Sigmoid colon (tissue), 6 donors: ENCODE measurements at regions not wholly inside any gene's neighbourhood (a gene's known extent, or its start where the extent isn't known, plus 50 kb on each side); places are given as distances from the start of the nearest gene placed in this dataset.

ENCODE experiments used
- DNase-seq: peaks from one replicate; pipeline ENCODE4 v3.0.0-alpha.2; 2019
- H3K27ac ChIP-seq, 4 donors: fragments of 200-600 bp; sonication (generic); one replicate each; pipeline ENCODE4 v1.5.1; 2016 to 2019; ENCODE audit warnings: mild to moderate bottlenecking in 1 of 4
- H3K27me3 ChIP-seq, 3 donors: fragments of 200-600 bp; sonication (generic); one replicate each; pipeline ENCODE4 v1.5.1; 2019; ENCODE audit warnings: mild to moderate bottlenecking in 1 of 3
- H3K36me3 ChIP-seq, 4 donors: fragments of 200-600 bp; sonication (generic); one replicate each; pipeline ENCODE4 v1.5.1; 2016 to 2019
- H3K4me1 ChIP-seq, 4 donors: fragments of 200-600 bp; sonication (generic); one replicate each; pipeline ENCODE4 v1.5.1; 2017 to 2019
- H3K4me3 ChIP-seq, 4 donors: fragments of 200-600 bp; sonication (generic); one replicate each; pipeline ENCODE4 v1.5.1; 2017 to 2019; ENCODE audit warnings: mild to moderate bottlenecking in 2 of 4, moderate library complexity in 1 of 4
- H3K9me3 ChIP-seq, 4 donors: fragments of 200-600 bp in 3 of 4; sonication (generic) in 3 of 4; one replicate each; pipeline versions ENCODE4 v1.5.1 to v1.6.1; 2013 to 2019
- EP300 ChIP-seq, 4 donors: sonication (generic); formaldehyde crosslinking; IDR thresholded peaks; one replicate each; pipeline ENCODE4 v1.6.1; 2017; ENCODE audit warnings: antibody characterized with exemption in 4 of 4
- POLR2A ChIP-seq, 2 donors: fragments of 450-650 bp; IDR thresholded peaks; one replicate each; pipeline ENCODE4 v1.6.1; 2016; ENCODE audit warnings: antibody characterized with exemption in 2 of 2, mild to moderate bottlenecking in 2 of 2, moderate library complexity in 2 of 2
- POLR2AphosphoS5 ChIP-seq, 4 donors: sonication (generic); formaldehyde crosslinking; IDR thresholded peaks; one replicate each; pipeline ENCODE4 v1.6.1; 2017; ENCODE audit warnings: antibody characterized with exemption in 4 of 4
- WGBS, 2 donors: extraction: QIAGEN DNeasy Blood & Tissue Kit; methylation state at CpG; one replicate each; pipeline ENCODE4 v1.1.7; 2013; 5-methylcytosine and 5-hydroxymethylcytosine counted together
- intact Hi-C: fragments of 100-400 bp; cut with DNase I; formaldehyde crosslinking; loops from one replicate; pipeline ENCODE4 v1.15.1; 2023
- TF ChIP-seq, protein P1 (sequence below), 4 experiments: fragments of 450-650 bp in 3 of 4; fragments of 200-600 bp in 1 of 4; IDR thresholded peaks; one replicate each; pipeline ENCODE4 v1.5.1; 2016 to 2019; ENCODE audit warnings: antibody characterized with exemption in 4 of 4, mild to moderate bottlenecking in 3 of 4, moderate library complexity in 2 of 4
- donor health status: healthy with polysubstance abuse.
- donor health status: healthy.

DNA sequence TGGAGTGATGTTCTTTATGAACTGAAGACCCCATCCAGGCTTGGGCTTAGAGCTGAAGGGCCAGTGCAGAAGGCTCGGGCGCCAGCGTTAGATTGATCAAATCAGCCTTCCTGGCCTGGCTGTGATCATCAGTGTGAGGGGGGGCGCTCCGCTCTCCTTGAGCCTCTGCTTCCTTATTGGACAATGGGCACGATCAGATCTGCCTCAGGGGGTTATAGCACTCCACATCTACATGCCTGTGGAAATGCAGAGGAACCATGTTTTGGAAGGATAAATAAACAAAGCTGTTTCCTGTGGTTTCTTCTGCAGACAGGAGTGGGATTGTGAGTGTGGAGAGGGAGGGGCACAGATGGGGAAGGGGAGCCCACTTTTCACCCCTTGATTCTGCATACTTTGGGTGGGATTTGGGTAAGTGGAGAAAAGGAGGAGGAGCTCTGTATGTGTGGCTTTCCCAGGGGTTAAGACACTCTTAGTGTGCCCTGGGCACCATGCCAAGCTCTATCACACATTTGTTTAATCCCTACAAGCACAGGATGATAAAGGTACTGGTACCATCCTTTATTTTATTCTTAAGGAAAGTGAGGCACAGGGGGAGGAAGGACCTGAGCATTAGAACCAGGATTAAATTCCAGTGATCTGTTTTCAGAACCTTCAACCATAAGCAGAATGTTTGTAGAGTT is 150.5 kb downstream of the EN1 start:
- no peaks in the 10 kb centered on the region for H3K27me3 ChIP-seq
- DNase-seq: no peak
- H3K4me3 ChIP-seq: no peak overlapping the region
- no peaks in the 10 kb centered on the region for H3K4me1 ChIP-seq
- peaks cover 0 to 1% (median 0%) of the 10 kb centered on the region in 4 donors for H3K9me3 ChIP-seq
- H3K27ac ChIP-seq: no peak overlapping the region
- 63 to 80% methylated on average over 6 of the region's 6 CpGs for WGBS, 2 donors
- H3K36me3 ChIP-seq: no peaks in the 10 kb centered on the region
- intact Hi-C loops: no loop called here
- TF ChIP-seq, protein P1, sequence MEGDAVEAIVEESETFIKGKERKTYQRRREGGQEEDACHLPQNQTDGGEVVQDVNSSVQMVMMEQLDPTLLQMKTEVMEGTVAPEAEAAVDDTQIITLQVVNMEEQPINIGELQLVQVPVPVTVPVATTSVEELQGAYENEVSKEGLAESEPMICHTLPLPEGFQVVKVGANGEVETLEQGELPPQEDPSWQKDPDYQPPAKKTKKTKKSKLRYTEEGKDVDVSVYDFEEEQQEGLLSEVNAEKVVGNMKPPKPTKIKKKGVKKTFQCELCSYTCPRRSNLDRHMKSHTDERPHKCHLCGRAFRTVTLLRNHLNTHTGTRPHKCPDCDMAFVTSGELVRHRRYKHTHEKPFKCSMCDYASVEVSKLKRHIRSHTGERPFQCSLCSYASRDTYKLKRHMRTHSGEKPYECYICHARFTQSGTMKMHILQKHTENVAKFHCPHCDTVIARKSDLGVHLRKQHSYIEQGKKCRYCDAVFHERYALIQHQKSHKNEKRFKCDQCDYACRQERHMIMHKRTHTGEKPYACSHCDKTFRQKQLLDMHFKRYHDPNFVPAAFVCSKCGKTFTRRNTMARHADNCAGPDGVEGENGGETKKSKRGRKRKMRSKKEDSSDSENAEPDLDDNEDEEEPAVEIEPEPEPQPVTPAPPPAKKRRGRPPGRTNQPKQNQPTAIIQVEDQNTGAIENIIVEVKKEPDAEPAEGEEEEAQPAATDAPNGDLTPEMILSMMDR (IDR thresholded peaks at IDR 0.05): no peak
- TF ChIP-seq POLR2A (IDR thresholded peaks at IDR 0.05) (no peak), EP300 (IDR thresholded peaks at IDR 0.05) (no peak), POLR2AphosphoS5 (IDR thresholded peaks at IDR 0.05) (no peak)

DNA sequence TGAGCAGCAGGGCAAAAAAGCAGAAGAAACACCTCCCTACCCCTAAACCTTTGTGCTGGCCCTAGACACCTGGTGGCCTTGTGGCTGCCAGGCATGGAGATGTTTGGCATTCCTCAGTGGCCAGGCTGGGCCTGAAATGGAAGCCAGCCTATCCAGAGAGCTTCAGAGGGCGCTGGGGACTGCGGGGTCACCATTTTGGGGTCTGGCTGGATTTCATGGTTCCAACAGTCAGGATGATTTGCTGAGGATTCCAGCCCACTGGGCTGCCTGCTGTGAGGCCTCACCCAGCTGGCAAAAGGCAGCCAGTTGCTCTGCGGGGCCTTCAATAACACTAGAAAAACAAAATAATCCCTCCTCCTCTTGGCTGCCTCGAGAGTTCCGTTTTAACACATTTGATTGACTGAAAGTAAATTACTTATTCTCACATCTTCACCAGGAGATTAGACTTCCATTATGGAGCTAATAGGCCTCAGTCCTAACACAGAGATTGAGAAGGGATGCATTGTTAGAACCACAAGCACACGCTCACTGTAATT is 154.1 kb downstream of the EN1 start:
- Histone ChIP-seq H3K27me3 (no peaks in the 10 kb centered on the region), H3K9me3 (peaks cover 0 to 3% (median 0%) of the 10 kb centered on the region in 4 donors), H3K36me3 (no peaks in the 10 kb centered on the region), H3K4me3 (no peak overlapping the region), H3K27ac (no peak overlapping the region), H3K4me1 (no peaks in the 10 kb centered on the region)
- no peak for TF ChIP-seq POLR2A (IDR thresholded peaks at IDR 0.05)
- no peak for TF ChIP-seq EP300 (IDR thresholded peaks at IDR 0.05)
- no peak for TF ChIP-seq POLR2AphosphoS5 (IDR thresholded peaks at IDR 0.05)
- TF ChIP-seq, protein P1 (IDR thresholded peaks at IDR 0.05): no peak
- intact Hi-C loops: no loop called here
- 70 to 77% methylated on average over 6 of the region's 6 CpGs for WGBS, 2 donors
- no peak for DNase-seq

DNA sequence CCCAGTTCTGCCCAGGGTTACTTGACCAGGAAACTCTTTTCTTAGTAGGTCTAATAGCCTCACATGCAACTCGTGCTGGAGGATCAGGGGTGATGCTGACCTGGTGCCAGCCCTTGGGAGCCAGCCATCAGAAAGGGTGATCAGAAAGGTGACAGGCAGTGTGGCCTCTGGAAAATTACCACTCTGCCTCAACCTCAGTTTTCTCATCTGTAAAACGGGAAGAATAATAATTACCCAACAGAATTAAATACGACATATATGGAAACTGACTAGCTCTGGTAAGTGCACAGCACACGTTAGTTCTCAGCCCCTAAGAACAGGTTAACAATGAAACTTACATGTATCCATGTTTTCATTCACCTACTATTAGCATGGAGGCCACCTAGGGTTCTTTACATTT is 157.6 kb downstream of the EN1 start:
- no peak for TF ChIP-seq POLR2AphosphoS5 (IDR thresholded peaks at IDR 0.05)
- Histone ChIP-seq H3K36me3 (no peaks in the 10 kb centered on the region), H3K9me3 (peaks cover 0 to 3% (median 0%) of the 10 kb centered on the region in 4 donors), H3K4me3 (no peak overlapping the region), H3K27me3 (no peaks in the 10 kb centered on the region), H3K4me1 (no peaks in the 10 kb centered on the region), H3K27ac (no peak overlapping the region)
- no peak for DNase-seq
- intact Hi-C loops: no loop called here
- WGBS, 2 donors: 86 to 89% methylated on average over 4 of the region's 4 CpGs

DNA sequence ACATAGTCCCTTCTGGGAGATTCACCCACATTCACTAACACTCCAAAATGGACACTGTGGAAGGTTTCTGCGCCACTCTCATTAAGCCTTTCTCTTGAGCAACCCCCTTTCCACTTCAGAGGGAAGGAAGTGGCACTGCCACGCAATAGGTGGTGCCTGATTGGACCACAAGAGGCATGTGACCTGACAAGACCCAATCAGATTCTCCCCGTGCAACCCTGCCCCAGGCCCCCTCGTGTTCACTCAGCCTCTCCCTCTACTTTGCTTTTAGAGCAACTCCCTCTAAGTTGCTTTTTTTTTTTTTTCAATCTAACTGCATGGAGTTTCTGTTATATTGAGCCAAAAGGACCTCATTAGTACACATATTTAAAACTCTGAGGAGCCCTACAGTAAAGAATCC is 158.0 kb downstream of the EN1 start:
- no peak overlapping the region for H3K4me3 ChIP-seq
- no peaks in the 10 kb centered on the region for H3K27me3 ChIP-seq
- no peak overlapping the region for H3K27ac ChIP-seq
- H3K36me3 ChIP-seq: no peaks in the 10 kb centered on the region
- intact Hi-C loops: no loop called here
- peaks cover 0 to 3% (median 0%) of the 10 kb centered on the region in 4 donors for H3K9me3 ChIP-seq
- no peak for DNase-seq
- no peaks in the 10 kb centered on the region for H3K4me1 ChIP-seq
- WGBS, 2 donors: 75 to 79% methylated on average over 4 of the region's 4 CpGs
- TF ChIP-seq EP300 (IDR thresholded peaks at IDR 0.05): no peak
- TF ChIP-seq, protein P1 (IDR thresholded peaks at IDR 0.05): no peak
- TF ChIP-seq POLR2AphosphoS5 (IDR thresholded peaks at IDR 0.05): no peak
- no peak for TF ChIP-seq POLR2A (IDR thresholded peaks at IDR 0.05)

DNA sequence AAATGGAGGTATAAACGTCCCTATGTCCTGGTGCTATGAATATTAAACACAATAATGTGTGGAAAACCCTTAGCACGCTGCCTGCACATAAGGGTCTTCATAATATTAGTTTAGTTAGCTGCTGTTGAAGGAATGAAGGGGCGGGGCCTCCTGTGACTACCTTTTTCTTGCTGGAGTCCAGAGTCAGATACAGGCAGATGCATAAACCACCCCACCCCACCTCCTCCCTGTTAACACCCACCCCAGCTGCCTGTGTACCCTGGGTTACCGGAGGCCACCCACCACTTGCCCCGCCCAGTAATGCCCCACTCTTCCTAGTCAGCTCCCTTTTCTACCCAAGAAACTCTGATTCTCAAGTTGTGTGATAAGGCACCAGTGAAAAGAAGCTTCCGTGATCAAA is 158.4 kb downstream of the EN1 start:
- intact Hi-C loops: no loop called here
- peaks cover 0 to 3% (median 0%) of the 10 kb centered on the region in 4 donors for H3K9me3 ChIP-seq
- H3K27me3 ChIP-seq: no peaks in the 10 kb centered on the region
- WGBS, 2 donors: 69 to 77% methylated on average over 6 of the region's 6 CpGs
- no peak overlapping the region for H3K4me3 ChIP-seq
- no peaks in the 10 kb centered on the region for H3K36me3 ChIP-seq
- TF ChIP-seq EP300 (IDR thresholded peaks at IDR 0.05) (no peak), POLR2A (IDR thresholded peaks at IDR 0.05) (no peak), POLR2AphosphoS5 (IDR thresholded peaks at IDR 0.05) (no peak)
- TF ChIP-seq, protein P1 (IDR thresholded peaks at IDR 0.05): no peak
- no peak overlapping the region for H3K27ac ChIP-seq
- no peaks in the 10 kb centered on the region for H3K4me1 ChIP-seq
- no peak for DNase-seq
